ENCODE measurements at regions not wholly inside any gene's neighbourhood (a gene's known extent, or its start where the extent isn't known, plus 50 kb on each side); places are given as distances from the start of the nearest gene placed in this dataset.

DNA sequence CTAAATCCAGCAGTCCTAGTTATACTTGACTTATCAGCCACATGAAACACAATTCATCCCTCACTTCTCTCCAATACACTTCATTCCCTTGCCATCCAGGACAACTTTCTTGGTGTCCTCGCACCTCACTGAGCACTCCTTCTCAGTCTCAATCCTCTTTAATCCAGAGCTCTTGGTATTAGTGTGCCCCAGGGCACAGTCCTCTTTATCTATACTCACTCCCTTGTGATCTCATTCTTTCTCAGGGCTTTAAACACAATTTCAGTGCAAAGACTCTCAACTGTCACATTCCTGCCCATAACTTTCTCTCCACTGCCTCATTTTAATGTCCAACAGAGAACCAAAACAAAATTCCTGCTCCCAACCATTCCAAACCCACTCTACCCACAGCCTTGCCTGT is 60.8 kb upstream of the SPOPL start:
- DNase-seq (ENCODE audit: low read depth) = no peak

DNA sequence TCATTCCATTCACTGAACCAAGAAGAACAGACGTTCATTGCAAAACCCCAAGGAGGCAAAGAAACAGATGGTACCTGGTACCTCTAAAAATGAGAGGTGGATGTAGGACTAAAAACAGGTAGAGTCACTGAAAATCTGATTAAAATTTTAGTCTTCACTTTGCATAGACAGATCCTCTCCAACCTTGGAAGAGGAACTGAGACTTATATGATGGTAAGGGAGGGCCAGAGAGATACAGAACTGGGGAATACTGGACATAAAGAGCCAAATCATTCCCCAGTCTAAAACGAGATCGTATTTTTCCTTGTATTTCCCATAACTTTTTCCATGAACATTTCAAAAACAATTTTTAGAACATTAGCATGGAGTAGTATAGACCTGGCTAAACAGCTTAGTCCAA is 59.7 kb upstream of the SPOPL start:
- DNase-seq (ENCODE audit: low read depth) = no peak

DNA sequence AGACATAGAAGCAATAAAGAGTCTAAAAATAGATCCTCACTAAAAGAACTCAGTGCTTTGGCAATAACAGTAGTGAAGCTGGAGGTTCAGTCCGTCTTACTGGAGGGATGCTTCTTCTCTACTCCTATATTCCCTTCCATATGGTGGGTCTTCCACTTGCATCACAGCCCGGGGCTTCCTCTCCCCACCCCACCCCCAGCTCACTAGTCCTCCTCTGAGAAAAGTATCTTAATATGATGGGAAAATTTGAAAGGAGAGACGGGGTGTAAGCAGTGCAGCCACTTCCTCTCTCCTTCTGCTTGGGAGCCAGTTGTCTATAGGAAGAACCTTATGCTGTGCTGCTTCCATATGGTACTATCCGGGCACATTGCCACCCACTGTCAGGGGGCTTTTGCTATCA is 57.2 kb upstream of the SPOPL start:
- DNase-seq (ENCODE audit: low read depth) = no peak

DNA sequence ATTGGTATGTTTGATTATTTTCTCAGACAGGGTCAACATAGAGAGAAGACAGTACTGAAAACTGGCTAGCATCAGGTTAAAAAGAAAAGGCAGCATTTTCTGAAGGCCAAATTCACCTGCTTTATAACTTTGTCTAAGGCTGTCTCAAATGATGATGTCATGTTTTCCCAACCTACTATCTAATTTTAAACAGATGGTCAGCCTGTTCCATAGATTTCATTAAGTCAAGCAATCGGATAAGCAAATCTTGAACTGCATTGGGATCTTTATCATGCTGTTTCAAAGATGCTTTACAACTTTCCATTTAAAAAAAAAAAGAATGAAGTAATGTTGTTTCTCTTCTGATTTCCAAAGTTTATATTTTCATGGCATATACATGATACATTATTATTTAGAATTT is 56.3 kb upstream of the SPOPL start:
- no peak for DNase-seq (ENCODE audit: low read depth)

DNA sequence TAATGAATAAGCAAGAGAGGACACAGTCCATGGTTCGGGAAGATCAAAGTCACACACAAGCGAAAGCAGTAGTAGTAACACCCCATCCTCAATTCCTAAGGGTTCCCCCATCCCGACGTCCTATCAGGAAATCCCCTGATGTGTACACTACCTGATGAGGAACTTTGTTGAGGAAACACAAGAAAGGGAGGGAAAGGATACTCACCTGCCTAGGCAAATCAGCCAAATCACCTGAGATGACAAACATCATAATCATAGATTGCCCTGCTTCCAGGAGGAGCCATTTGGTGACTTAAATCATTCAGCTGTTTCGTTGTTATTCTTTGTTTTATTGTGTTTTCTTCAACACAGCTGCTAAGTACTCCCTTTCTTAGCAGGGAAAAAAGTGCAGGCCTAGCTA is 55.5 kb upstream of the SPOPL start:
- DNase-seq (ENCODE audit: low read depth) = no peak

DNA sequence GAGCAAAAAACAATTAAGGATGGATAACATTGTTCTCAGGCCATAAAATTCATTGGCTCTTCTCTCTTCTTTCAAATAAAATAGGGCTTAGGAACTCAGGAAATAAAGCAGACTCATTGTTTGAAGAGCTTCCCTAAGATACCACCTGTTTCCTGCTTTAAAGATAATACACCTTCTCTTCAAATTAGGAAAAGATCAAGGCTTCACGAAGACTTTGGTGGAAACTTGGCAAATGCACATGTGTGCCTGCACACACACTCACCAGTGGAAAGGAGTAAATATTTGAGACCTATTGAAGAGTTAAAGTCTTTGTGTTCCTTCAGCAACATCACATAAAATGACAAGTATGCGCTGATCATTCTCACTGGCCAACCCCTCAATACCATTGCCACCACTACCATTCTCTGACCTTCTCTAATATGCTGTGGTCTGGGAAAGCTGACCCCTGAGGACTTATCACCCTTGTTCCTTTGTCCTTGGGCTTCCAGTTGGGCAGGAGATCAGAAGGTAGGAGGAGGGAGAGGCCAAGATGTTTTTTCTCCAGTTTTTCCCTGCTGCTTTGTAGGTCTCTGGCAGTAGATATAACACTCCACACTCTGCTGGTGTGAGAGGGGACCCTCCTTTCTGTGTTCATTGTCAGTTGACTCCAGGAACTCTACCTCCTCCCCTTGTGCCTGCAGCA is 53.5 kb upstream of the SPOPL start:
- DNase-seq (ENCODE audit: low read depth) = no peak

All from forelimb muscle (tissue), 1 donor.